CD14-positive monocyte (primary cell): ENCODE measurements at regions not wholly inside any gene's neighbourhood (a gene's known extent, or its start where the extent isn't known, plus 50 kb on each side); places are given as distances from the start of the nearest gene placed in this dataset.

Experiments used
- DNase-seq, 3 donors: peaks; one replicate each; pipeline ENCODE4 v3.0.0-alpha.2; 2011 to 2022
- H2AFZ ChIP-seq: 2 replicates; pipeline ENCODE4 v1.6.0; 2012; ENCODE audit warnings: mild to moderate bottlenecking, low read depth, low read length, inconsistent platforms; ENCODE audit not compliant: insufficient read depth, poor library complexity, severe bottlenecking
- H3K27ac ChIP-seq, 2 donors: 1 replicate in 1 of 2; 2 replicates in 1 of 2; pipeline ENCODE4 v1.5.1; 2012 to 2013; ENCODE audit warnings: low read length in 2 of 2, control low read depth in 1 of 2, inconsistent platforms in 1 of 2, low read depth in 1 of 2, mild to moderate bottlenecking in 1 of 2
- H3K27me3 ChIP-seq, 2 donors: one replicate each; pipeline versions ENCODE4 v1.6.0 to v1.6.1; 2011 to 2013; ENCODE audit warnings: low read length in 2 of 2; ENCODE audit not compliant: control insufficient read depth in 2 of 2, insufficient read depth in 2 of 2
- H3K36me3 ChIP-seq, 2 donors: replicated peaks in 1 of 2; 1 replicate in 1 of 2; 2 replicates in 1 of 2; pipeline versions ENCODE4 v1.5.1 to v1.6.1; 2012 to 2013; ENCODE audit warnings: low read length in 2 of 2, control low read depth in 1 of 2, inconsistent platforms in 1 of 2, mild to moderate bottlenecking in 1 of 2; ENCODE audit not compliant: insufficient read depth in 2 of 2, control insufficient read depth in 1 of 2
- H3K4me1 ChIP-seq, 2 donors: 1 replicate in 1 of 2; 2 replicates in 1 of 2; pipeline versions ENCODE4 v1.5.1 to v1.6.1; 2012 to 2013; ENCODE audit warnings: low read length in 2 of 2, control low read depth in 1 of 2, inconsistent platforms in 1 of 2, mild to moderate bottlenecking in 1 of 2, moderate library complexity in 1 of 2; ENCODE audit not compliant: insufficient read depth in 2 of 2, control insufficient read depth in 1 of 2
- H3K4me2 ChIP-seq: replicated peaks from 2 replicates; pipeline ENCODE3; 2012; ENCODE audit warnings: low read length, moderate library complexity, mild to moderate bottlenecking; ENCODE audit not compliant: poor library complexity, severe bottlenecking; ENCODE audit errors: extremely low read depth
- H3K4me3 ChIP-seq, 3 experiments: fragments of 200-600 bp in 1 of 3; sonication (generic) in 1 of 3; replicated peaks in 1 of 3; 1 replicate in 2 of 3; 2 replicates in 1 of 3; pipeline ENCODE4 v1.5.1; 2011 to 2013; ENCODE audit warnings: low read length in 3 of 3, mild to moderate bottlenecking in 3 of 3, control low read depth in 2 of 3, low read depth in 2 of 3, inconsistent platforms in 1 of 3, moderate library complexity in 1 of 3
- H3K79me2 ChIP-seq: 2 replicates; pipeline ENCODE4 v1.6.0; 2012; ENCODE audit warnings: mild to moderate bottlenecking, control low read depth, inconsistent platforms, low read length, moderate library complexity; ENCODE audit not compliant: insufficient read depth
- H3K9ac ChIP-seq: 2 replicates; pipeline ENCODE4 v1.6.0; 2017; ENCODE audit warnings: low read length, mild to moderate bottlenecking; ENCODE audit not compliant: insufficient read depth, poor library complexity, severe bottlenecking
- H3K9me3 ChIP-seq, 2 donors: replicated peaks in 1 of 2; 1 replicate in 1 of 2; 2 replicates in 1 of 2; pipeline versions ENCODE4 v1.5.1 to v1.6.1; 2012 to 2013; ENCODE audit warnings: low read length in 2 of 2, control low read depth in 1 of 2; ENCODE audit not compliant: control insufficient read depth in 1 of 2, insufficient read depth in 1 of 2
- H4K20me1 ChIP-seq: 2 replicates; pipeline ENCODE4 v1.6.0; 2012; ENCODE audit warnings: mild to moderate bottlenecking, low read length, control low read depth, moderate library complexity; ENCODE audit not compliant: insufficient read depth
- H3K27ac Mint-ChIP-seq, 7 donors: one replicate each; pipeline ENCODE4 v1.8.0; 2020; ENCODE audit warnings: mild to moderate bottlenecking in 7 of 7, mixed read lengths in 7 of 7, moderate library complexity in 6 of 7, inconsistent platforms in 2 of 7
- H3K27me3 Mint-ChIP-seq, 3 donors: one replicate each; pipeline ENCODE4 v1.8.0; 2021 to 2022; ENCODE audit warnings: low read depth in 3 of 3, mild to moderate bottlenecking in 3 of 3, mixed read lengths in 3 of 3, moderate library complexity in 3 of 3, inconsistent platforms in 1 of 3
- H3K36me3 Mint-ChIP-seq, 2 donors: one replicate each; pipeline ENCODE4 v1.8.0; 2020; ENCODE audit warnings: mixed read lengths in 2 of 2, inconsistent platforms in 1 of 2, mild to moderate bottlenecking in 1 of 2
- H3K4me1 Mint-ChIP-seq: one replicate; pipeline ENCODE4 v1.8.0; 2020; ENCODE audit warnings: mild to moderate bottlenecking, mixed read lengths
- H3K4me3 Mint-ChIP-seq, 2 donors: one replicate each; pipeline ENCODE4 v1.8.0; 2020; ENCODE audit warnings: mild to moderate bottlenecking in 2 of 2, mixed read lengths in 2 of 2, moderate library complexity in 1 of 2
- H3K9me3 Mint-ChIP-seq, 7 donors: one replicate each; pipeline ENCODE4 v1.8.0; 2020 to 2022; ENCODE audit warnings: mixed read lengths in 7 of 7, mild to moderate bottlenecking in 6 of 7, moderate library complexity in 6 of 7, inconsistent platforms in 2 of 7
- WGBS: methylation state at CpG from one replicate; pipeline ENCODE4 v1.1.5; 2013; ENCODE audit warnings: missing lambda C conversion rate; ENCODE audit not compliant: insufficient coverage; 5-methylcytosine and 5-hydroxymethylcytosine counted together
- intact Hi-C, 2 donors: fragments of 100-400 bp; cut with micrococcal nuclease; formaldehyde crosslinking; loops; one replicate each; pipeline versions ENCODE4 v1.15.0 to v1.15.1; 2023
- TF ChIP-seq, protein P1 (sequence below): fragments of 200-600 bp; IDR thresholded peaks from one replicate; pipeline ENCODE4 v1.8.0; 2022; ENCODE audit warnings: antibody characterized with exemption, mild to moderate bottlenecking

DNA sequence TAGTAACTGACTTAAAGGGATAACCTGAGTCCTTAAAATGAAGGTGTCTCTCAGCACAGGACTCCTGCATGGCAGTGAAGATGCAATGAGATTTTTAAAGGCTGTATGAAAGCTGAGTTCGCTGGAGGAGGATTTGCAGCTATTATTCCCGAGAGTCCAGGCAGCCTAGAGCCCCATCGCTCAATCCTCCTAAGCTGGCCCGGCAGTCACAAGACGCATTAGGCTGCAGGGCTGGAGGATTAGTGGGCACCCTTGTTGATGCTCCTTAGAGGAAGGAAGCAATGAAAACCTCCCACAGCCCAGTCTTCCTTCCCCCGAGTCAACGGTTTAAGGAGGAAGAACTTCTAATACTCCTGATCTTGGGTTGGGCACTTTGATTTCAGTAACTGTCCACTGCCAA lies 239.5 kb downstream of the EFNB2 start:
- no peak overlapping the region for H3K4me2 ChIP-seq
- no peaks in the 10 kb centered on the region for H3K79me2 ChIP-seq
- no peaks in the 10 kb centered on the region for H3K4me1 ChIP-seq
- no peak overlapping the region for H3K9ac ChIP-seq
- no peak overlapping the region for H3K27ac ChIP-seq
- TF ChIP-seq, protein P1, sequence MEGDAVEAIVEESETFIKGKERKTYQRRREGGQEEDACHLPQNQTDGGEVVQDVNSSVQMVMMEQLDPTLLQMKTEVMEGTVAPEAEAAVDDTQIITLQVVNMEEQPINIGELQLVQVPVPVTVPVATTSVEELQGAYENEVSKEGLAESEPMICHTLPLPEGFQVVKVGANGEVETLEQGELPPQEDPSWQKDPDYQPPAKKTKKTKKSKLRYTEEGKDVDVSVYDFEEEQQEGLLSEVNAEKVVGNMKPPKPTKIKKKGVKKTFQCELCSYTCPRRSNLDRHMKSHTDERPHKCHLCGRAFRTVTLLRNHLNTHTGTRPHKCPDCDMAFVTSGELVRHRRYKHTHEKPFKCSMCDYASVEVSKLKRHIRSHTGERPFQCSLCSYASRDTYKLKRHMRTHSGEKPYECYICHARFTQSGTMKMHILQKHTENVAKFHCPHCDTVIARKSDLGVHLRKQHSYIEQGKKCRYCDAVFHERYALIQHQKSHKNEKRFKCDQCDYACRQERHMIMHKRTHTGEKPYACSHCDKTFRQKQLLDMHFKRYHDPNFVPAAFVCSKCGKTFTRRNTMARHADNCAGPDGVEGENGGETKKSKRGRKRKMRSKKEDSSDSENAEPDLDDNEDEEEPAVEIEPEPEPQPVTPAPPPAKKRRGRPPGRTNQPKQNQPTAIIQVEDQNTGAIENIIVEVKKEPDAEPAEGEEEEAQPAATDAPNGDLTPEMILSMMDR: no peak
- DNase-seq: no peak
- H3K36me3 ChIP-seq: no peaks in the 10 kb centered on the region
- no peak overlapping the region for H3K4me3 Mint-ChIP-seq
- H3K27ac Mint-ChIP-seq: no peak overlapping the region
- peaks cover 0 to 1% (median 0%) of the 10 kb centered on the region in 3 donors for H3K27me3 Mint-ChIP-seq
- no peaks in the 10 kb centered on the region for H3K4me1 Mint-ChIP-seq
- H3K36me3 Mint-ChIP-seq: no peaks in the 10 kb centered on the region
- H3K9me3 ChIP-seq: peaks cover 1 to 6% of the 10 kb centered on the region in 2 donors
- no peak overlapping the region for H2AFZ ChIP-seq
- H3K27me3 ChIP-seq: no peaks in the 10 kb centered on the region
- peaks cover 2 to 19% (median 4%) of the 10 kb centered on the region in 7 donors for H3K9me3 Mint-ChIP-seq
- WGBS: 100% methylated on average over 1 of the region's 7 CpGs
- H4K20me1 ChIP-seq: no peaks in the 10 kb centered on the region
- intact Hi-C loops: no loop called here
- H3K4me3 ChIP-seq: no peak overlapping the region

DNA sequence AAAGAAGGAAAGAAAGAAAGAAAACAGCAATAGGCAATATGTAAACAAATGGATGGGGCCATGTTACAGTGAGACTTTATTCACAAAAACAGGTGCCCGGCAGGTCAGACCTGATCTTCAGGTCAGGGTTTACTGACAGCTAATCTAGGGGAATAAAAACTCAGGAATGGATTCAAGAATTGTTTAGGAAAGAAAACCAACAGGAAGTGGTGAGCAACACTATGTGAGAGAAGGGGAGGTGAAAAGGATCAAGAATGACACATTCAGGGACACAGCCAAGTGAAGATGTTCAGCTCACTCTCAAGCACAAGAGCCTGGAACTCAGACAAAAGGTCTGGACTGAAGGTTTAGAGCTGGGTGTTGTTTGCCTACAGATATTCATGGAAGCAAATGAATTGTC lies 244.5 kb downstream of the EFNB2 start:
- Histone ChIP-seq H3K4me1 (no peaks in the 10 kb centered on the region), H3K4me3 (no peak overlapping the region), H3K4me2 (no peak overlapping the region), H3K9me3 (peaks cover 2 to 7% of the 10 kb centered on the region in 2 donors), H3K9ac (no peak overlapping the region), H3K27me3 (no peaks in the 10 kb centered on the region), H4K20me1 (no peaks in the 10 kb centered on the region), H3K27ac (no peak overlapping the region), H3K79me2 (no peaks in the 10 kb centered on the region), H2AFZ (no peak overlapping the region), H3K36me3 (no peaks in the 10 kb centered on the region)
- Mint-ChIP-seq H3K4me3 (no peak overlapping the region), H3K27ac (no peak overlapping the region), H3K36me3 (no peaks in the 10 kb centered on the region), H3K9me3 (peaks cover 2 to 14% (median 8%) of the 10 kb centered on the region in 7 donors), H3K4me1 (no peaks in the 10 kb centered on the region), H3K27me3 (peaks cover 0 to 2% (median 0%) of the 10 kb centered on the region in 3 donors)
- TF ChIP-seq, protein P1: no peak
- DNase-seq: no peak
- intact Hi-C loops: no loop called here
- WGBS: 100% methylated on average over 1 of the region's 1 CpG
